ENCODE measurements at regions not wholly inside any gene's neighbourhood (a gene's known extent, or its start where the extent isn't known, plus 50 kb on each side); places are given as distances from the start of the nearest gene placed in this dataset.

- in situ Hi-C loops (cut with MboI; ENCODE audit: low sequenced_read_pairs in 4 of 4) (no loop called here), intact Hi-C loops (cut with DNase I; ENCODE audit: low total_unique reads) (no loop called here)
- Histone ChIP-seq H3K4me1 (no peaks in the 10 kb centered on the region), H3K9me3 (no peaks in the 10 kb centered on the region), H3K27ac (no peak overlapping the region), H3K4me3 (no peak overlapping the region), H3K27me3 (no peaks in the 10 kb centered on the region), H3K36me3 (no peaks in the 10 kb centered on the region)
- no peak for TF ChIP-seq POLR2A (IDR thresholded peaks at IDR 0.05)
- no peak for TF ChIP-seq CTCF (IDR thresholded peaks at IDR 0.05 in 4 of 5, conservative IDR thresholded peaks at IDR 0.05 in 1 of 5)
- ATAC-seq = no peak
- no peak for DNase-seq
Measured at GRCh38 chr9:96163712-96164111, 138.3 kb downstream of the HSD17B3 start.

- no peak for ATAC-seq
- H3K27ac ChIP-seq = no peak overlapping the region
- H3K27me3 ChIP-seq = no peaks in the 10 kb centered on the region
Measured at GRCh38 chr9:96163161-96163560, 138.8 kb downstream of the HSD17B3 start.

GRCh38 chr9:96161819-96162218 lies 140.2 kb downstream of the HSD17B3 start:
- no peak overlapping the region for H3K27ac ChIP-seq
- intact Hi-C loops (cut with DNase I; ENCODE audit: low total_unique reads) = no loop called here
- no peak overlapping the region for H3K4me3 ChIP-seq
- DNase-seq (no peak), ATAC-seq (no peak)
- H3K4me1 ChIP-seq = no peaks in the 10 kb centered on the region
- H3K36me3 ChIP-seq = no peaks in the 10 kb centered on the region
- TF ChIP-seq CTCF (IDR thresholded peaks at IDR 0.05 in 4 of 5, conservative IDR thresholded peaks at IDR 0.05 in 1 of 5) = no peak
- no peak for TF ChIP-seq POLR2A (IDR thresholded peaks at IDR 0.05)
- H3K27me3 ChIP-seq = no peaks in the 10 kb centered on the region
- H3K9me3 ChIP-seq = no peaks in the 10 kb centered on the region
- in situ Hi-C loops (cut with MboI; ENCODE audit: low sequenced_read_pairs in 4 of 4) = no loop called here

More at GRCh38 chr9:96163161-96163560, 138.8 kb downstream of the HSD17B3 start:
- DNase-seq = no peak
- Histone ChIP-seq H3K36me3 (no peaks in the 10 kb centered on the region), H3K9me3 (no peaks in the 10 kb centered on the region), H3K4me3 (no peak overlapping the region), H3K4me1 (no peaks in the 10 kb centered on the region)
- no peak for TF ChIP-seq CTCF (IDR thresholded peaks at IDR 0.05 in 4 of 5, conservative IDR thresholded peaks at IDR 0.05 in 1 of 5)
- TF ChIP-seq POLR2A (IDR thresholded peaks at IDR 0.05) = no peak
- in situ Hi-C loops (cut with MboI; ENCODE audit: low sequenced_read_pairs in 4 of 4) (no loop called here), intact Hi-C loops (cut with DNase I; ENCODE audit: low total_unique reads) (no loop called here)

GRCh38 chr9:96160866-96161265 lies 141.1 kb downstream of the HSD17B3 start:
- intact Hi-C loops (cut with DNase I; ENCODE audit: low total_unique reads) = no loop called here
- Histone ChIP-seq H3K27ac (no peak overlapping the region), H3K9me3 (no peaks in the 10 kb centered on the region), H3K36me3 (no peaks in the 10 kb centered on the region), H3K4me3 (no peak overlapping the region), H3K4me1 (no peaks in the 10 kb centered on the region), H3K27me3 (no peaks in the 10 kb centered on the region)
- DNase-seq (no peak), ATAC-seq (no peak)
- TF ChIP-seq CTCF (IDR thresholded peaks at IDR 0.05 in 4 of 5, conservative IDR thresholded peaks at IDR 0.05 in 1 of 5) (no peak), POLR2A (IDR thresholded peaks at IDR 0.05) (no peak)
- in situ Hi-C loops (cut with MboI; ENCODE audit: low sequenced_read_pairs in 4 of 4) = no loop called here

- ATAC-seq = no peak
- intact Hi-C loops (cut with DNase I; ENCODE audit: low total_unique reads) = no loop called here
- DNase-seq = no peak
- no peaks in the 10 kb centered on the region for H3K4me1 ChIP-seq
- no peaks in the 10 kb centered on the region for H3K9me3 ChIP-seq
- in situ Hi-C loops (cut with MboI; ENCODE audit: low sequenced_read_pairs in 4 of 4) = no loop called here
- H3K4me3 ChIP-seq = no peak overlapping the region
- no peaks in the 10 kb centered on the region for H3K27me3 ChIP-seq
- peak overlapping the region in 1 of 4 donors; percentile 36 for H3K27ac ChIP-seq
- no peaks in the 10 kb centered on the region for H3K36me3 ChIP-seq
- TF ChIP-seq POLR2A (IDR thresholded peaks at IDR 0.05) = no peak
- no peak for TF ChIP-seq CTCF (IDR thresholded peaks at IDR 0.05 in 4 of 5, conservative IDR thresholded peaks at IDR 0.05 in 1 of 5)
Measured at GRCh38 chr9:96160168-96160567, 141.8 kb downstream of the HSD17B3 start.

Measured in gastrocnemius medialis (tissue), 4 donors.